ENCODE measurements at regions not wholly inside any gene's neighbourhood (a gene's known extent, or its start where the extent isn't known, plus 50 kb on each side); places are given as distances from the start of the nearest gene placed in this dataset.

DNA sequence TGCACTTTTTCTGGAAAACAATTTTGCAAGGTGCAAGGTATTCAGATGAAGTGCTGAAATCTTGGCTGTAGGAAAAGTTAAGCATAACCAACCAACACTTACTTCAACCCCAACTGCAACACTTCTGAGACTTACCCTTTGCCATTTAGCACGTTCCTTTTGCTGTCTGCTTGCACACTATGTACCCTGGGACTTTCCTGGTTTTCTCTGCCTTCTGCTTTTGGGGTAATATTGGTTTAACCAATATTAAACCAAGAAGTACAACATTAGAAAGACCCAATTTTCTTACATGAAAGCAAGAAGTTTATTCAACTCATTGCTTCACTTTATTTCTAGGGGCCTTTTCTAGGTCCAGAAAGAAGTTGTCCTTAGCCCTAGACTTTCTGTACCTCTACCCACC, 193.0 kb downstream of the HLX start:
- no peak for DNase-seq

DNA sequence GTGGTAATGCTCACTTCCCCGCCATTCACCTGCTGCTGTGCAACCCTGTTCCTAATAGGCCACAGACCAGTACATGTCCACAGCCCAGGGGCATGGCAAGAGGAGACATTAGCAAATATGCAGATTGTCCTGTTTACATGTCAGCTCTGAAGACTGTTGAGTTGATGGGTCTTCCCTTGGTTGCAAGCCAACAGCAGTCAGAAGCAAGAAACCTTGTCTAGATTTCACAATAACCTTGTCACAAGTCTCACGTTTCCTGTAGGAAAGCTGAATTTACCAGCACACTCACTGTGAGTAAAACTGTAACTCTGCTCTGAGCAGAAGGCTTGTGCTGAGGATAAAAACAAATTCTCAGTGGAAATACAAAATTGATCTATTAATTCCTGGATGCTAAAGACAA, 195.1 kb downstream of the HLX start:
- no peak for DNase-seq

DNA sequence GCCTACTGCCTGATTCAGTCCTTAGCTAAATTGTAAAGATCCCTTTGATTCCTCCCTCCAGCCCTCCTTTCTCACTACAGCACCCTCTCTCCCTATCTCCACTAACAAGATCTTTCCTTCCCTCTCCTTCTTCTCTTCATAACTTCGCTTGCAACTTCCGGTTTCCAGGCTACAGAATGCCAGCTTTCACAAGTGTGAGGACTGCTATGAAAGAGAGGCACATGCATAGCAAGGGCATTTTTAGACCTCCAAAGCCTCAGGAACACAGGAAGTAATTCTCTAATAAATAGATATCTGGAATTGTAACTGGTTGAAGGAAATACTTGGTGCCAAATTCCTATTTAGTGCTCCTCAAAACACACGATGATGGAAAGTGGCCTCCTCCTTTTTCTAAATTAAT, 196.7 kb downstream of the HLX start:
- no peak for DNase-seq

DNA sequence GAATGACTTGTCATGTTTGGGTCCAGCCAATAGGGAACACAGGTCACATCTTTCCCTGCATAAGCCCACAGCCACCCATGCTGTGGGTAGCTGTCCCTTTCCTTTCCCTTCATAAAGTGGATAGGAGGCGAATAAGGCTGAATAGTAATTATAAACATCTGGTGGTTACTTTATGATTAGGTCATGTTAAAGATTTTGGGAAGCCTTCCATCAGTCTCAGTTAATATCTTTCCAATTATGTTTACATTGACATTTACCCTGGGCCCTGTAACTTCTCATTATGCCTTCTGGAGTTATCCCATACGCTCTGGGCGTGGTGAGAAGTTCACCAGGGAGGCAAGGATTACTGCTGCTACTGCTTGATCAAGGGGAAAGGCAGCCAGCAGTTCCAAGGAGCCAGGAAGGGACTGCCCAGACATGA, 197.2 kb downstream of the HLX start:
- no peak for DNase-seq

DNA sequence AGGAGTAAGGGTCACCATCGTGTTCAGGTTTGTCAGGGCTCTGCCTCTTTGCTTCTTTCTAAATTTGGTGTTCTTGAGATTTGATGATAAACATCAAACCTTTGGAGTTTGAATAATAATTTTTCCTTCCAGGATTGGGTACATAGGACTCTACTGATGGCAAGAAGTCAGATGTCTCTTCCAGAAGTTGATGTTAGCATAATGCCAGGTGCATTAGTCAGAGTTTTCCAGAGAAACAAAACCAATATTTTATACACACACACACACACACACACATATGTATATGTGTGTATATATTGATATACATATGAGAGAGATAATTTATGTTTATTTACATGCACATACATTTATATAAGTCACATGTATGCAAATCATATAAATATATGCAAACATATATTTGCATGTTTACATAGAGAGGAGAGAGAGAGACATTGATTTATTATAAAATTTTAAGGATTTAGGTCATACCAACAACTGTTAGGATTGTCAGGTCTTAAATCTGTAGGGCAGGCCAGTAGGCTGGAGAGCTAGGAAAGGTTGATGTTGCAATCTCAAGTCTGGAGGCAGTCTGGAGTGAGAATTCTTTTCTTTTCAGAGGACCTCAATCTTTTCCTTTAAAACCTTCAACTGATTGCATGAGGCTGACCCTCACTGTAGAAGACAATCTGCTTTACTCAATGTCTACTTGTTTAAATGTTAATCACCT, 199.2 kb downstream of the HLX start:
- no peak for DNase-seq

DNA sequence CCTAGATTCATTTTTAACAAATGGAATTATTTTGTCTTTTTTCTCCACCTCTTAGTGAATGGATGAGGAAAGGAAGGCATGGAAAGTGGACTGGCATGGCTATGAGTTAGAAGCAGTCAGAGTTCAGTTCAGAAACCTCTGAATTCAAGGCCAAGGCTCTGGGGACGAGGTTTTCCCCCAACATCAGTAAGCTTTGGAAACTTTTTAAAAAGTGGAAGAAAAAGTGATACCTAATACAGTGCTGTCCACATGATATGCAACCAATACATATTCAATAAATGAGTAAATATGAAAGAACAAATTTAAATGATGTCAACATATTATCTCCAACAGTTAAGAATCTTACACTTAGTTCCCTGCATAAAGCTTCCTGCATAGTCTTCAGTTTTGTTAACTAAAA, 204.7 kb downstream of the HLX start:
- DNase-seq = no peak

DNA sequence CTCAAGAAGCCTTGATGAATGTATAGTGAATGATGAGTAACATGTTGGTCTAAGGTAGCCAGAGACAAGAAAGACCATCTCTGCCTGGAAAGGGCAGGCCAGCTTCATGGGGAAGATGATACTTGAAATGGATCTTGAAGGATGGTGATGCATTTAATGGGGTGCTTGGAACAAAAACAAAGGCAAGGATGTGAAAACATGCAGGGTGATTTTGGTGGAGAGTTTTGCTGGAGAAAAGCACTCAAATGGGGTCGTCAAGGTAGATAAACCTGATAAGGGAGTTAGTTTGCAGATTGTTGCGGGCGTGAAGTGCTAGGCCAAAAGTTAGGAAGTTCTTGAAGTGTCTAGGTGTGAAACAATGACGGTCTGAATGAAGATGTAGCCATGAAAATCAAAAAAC, 205.4 kb downstream of the HLX start:
- no peak for DNase-seq

DNA sequence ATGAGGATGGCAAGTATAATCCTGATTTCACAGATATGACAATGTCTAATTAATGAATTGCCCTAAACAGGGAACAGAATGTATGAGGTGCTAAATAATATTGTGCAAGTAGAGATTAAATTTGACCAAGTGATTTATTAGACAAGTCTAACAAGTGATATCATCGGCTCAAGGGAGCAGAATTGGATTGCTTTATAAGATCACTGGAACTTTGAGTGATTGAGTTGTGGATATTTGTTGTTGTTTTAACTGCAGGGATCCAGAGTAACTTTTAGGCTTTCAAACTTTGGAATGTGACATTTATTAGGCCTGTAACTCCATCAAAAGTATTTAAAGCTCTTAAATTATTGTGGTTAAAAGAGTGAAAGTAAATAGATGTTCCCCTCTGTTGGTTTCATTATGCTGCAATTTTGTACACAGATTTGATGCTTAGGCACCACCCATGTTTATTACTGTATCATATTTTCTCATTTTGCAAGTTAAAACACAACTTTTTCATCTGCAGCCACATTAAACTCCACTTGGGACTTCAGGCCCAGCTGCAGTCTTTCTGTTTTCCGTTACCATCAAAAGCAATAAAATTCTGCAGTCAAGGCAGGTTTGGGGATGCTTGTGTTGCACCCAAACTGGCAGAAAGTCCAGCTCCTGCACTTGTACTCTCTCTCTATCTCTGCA, 206.6 kb downstream of the HLX start:
- DNase-seq = no peak

DNA sequence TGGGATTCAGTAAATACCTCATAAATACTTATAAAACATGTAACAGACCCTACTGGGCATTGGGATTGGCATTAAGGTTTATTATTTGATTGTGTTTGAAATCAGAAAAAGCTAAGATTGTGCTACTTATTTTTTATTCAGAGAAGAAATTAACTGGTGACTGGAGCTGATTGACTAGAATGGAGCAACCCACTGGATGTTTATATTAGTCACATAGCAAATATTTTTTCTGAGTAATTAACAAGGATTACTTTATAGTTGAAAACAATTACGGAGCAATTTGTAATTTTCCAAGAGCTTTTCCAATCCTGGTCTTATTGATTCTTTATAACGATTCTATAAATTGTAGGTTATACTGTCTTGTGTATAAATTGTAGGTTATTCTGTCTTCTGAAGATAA, 208.7 kb downstream of the HLX start:
- DNase-seq = no peak

DNA sequence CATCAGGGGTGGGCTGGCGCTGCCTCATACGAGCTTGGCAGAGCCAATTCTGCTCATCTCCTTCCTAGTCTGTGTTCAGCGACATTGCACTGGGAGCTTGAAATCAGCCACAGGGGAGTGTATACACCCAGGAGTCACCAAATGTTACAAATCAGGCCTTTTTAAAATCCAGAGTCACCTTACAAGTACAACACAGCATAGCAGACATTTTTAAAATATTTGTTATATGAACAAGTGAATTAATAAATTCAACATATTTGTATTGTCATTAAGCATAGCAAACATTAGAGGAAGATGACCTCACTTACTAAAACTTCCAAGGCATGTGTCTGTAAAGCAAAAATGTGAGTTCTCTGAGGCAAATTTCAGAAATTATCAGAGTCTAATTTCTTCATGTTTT, 210.0 kb downstream of the HLX start:
- no peak for DNase-seq

DNA sequence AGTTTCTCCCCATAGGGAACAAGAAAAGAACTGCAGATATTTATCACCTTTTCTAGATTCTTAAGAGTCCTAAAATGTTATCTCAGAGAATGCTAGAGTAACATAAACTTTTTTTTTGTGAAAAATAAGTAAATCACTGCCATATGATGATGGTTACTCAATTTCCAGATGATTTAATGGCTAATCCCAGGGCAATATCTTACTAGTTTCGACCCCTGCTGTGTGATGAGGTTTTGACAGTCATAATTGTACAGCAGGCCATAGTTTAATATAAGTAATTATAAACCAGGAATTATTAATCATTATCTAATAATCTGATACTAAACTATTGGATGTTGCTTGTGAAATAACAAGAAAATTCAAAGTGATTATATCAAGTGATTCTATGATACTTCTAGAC, 210.6 kb downstream of the HLX start:
- no peak for DNase-seq

DNA sequence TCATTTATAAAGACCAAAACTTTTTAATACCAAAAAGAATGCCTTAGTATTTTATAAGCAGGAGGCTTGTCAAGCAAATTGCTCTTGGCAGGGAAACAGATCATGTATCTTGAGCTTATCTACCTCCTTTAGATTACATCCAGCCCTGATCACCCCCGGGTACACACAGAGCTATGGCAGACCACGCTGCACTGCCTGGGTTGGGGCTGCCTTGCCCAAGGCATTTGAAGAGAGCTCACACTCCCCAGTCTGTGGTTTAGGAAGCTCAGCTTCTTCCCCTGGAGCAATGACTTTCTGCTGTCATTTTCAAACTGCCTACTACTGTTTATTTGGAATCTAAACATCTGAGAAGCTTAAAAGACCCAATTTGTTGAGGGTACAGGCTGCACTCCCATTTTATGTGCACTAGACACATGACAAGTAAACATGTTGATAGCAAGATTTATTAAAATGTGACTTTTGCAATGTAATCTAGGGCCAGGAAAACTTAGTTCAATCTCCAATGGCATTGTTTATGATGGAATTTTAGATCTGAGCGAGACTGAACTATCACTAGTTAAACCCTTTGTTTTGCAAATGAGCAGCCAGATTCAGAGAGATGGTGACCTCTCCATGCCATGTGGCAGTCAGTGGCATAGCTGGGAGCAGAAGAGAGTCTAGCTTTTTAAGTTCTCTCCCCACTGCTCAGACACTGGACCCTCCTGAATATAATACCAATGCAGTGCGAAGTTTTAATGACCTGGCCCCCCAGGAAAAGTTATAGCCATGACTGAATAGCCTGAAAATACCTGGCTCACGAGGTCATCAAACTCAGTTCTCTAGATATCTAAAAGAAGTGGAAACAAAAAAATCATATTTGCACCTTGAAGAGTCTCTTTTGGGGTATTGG, 214.9 kb downstream of the HLX start:
- no peak for DNase-seq

DNA sequence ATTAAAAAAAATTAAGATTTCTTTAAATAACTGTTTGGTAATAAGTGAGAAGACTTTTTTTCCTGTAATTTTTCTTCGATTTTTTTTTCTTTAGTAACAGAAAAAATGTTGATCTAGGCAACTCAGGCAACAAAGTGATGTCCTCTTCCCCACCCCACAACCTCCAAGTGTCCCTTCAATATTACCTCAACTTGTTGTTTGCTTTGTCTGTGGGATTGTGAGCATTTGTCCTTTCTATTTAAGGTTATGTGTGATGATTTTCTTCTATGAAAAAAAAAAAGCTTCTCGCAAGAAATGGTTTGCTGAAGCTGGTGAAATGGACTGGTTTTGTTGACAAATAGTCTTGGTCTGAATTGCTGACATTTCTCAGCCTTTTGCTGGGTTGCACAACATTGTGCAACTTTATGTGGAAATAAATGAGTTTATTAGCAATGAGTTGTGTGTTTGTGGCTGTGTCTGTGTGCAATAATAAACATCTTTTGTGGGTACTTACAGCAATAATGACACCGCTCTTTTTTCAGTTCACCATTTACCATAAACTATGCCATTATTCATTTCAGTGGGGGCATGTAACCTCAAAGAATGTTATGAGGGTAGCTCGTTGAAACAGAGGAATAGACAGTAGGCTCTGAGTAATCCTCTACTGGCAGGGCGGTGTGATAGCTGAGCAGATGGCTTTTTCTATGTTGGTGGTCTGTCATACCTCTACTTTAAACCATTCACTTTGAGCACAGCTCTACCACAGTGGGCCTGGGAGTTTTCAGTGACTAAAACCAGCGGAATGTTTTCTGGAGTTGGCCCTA, 218.4 kb downstream of the HLX start:
- DNase-seq = no peak

DNA sequence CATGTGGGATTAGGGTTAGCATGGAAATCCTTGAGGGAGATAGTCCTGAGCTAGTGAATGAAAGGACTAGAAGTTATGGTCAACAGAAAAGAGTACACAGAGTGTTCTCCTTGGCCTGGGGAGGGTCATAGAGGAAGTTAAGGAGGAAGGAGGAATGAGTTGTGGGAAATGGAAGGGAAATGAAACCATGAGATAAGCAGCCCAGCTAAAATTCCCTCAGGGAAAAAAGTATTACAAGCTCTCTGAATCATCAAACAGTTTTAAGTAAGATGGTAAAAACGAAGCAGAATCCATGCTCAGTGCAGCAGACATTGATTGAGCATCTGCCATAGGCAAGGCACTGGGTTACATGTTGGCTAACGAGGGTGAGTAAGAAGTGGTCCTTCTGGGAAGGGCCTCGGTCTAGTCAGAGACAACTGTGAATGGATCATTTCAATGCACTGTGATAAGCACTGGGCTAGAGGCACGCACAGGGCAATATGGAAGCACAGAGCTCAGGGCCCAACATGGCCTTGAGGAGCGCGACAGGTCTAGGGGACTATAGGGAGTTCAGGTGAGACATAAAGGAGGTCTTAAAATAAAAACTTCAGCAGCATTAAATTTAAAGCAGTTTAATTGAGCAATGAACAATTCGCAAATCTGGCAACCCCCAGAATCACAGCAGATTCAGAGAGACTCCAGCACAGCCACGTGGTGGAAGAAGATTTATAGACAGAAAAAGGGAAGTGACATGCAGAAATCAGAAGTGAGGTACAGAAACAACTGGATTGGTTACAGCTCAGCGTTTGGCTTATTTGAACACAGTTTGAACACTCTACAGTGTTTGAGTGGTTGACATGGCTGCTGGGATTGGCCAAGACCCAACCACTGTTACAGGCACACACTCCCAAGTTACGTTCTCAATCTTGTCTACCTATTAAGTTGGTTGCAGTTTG, 219.5 kb downstream of the HLX start:
- DNase-seq = no peak

DNA sequence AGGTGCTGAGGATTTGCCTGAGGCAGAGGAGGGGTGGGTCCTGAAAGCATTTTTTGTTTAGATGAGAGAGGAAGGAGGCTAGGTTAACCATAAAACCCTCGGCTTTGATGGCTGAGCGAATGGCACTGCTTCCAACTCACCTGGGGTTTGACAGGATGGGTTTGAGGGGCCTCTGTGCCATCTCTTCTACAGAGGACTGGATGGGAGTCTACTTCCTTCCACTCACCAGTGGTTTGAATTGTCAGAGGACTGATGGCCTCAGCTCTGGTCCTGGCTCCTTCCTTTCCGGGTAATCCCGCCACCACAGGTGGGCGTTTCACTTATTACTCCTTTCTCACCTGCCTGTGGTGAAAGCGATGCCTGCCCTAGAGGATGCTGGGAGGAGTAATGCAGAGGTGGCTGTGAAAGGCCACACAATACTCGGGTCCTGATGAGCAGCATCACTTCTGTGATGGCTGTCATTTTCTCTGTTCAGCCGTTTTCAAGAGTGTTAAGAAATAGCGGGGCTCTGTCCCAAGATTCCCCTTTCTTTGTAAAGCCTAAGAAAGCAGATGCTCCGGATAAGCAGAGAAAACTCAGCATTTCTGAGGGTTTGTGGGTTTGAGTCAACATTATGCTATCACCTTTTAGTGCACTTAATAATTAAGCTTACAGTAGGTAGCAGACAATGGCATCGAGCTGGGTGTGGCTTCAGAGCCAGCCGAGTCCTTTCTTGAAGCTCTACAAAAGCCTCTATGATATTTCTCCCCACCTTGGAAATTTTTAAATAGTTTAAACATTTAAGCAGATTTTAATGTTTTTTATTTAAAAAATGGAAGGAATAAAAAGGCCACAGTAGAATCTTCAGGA, 220.7 kb downstream of the HLX start:
- DNase-seq = no peak

DNA sequence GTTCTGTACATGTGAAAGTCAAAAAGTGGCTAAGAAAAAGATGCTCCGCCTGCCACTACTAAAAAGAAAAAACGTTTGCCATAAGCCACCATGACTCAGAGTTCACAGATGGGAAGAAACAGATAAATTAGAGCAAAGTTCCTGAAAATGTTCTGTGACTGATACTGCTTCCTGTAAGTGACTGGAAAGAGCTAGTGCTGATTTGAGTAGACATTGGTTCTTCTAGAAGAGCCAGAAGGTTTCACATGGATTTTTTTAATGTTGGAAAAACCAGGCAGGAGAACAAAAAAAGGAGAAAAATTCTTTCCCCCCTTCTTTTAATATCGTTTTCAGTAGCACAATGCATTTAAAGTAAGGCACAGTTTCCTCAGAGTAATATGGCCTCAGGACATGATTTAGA, 221.4 kb downstream of the HLX start:
- no peak for DNase-seq

DNA sequence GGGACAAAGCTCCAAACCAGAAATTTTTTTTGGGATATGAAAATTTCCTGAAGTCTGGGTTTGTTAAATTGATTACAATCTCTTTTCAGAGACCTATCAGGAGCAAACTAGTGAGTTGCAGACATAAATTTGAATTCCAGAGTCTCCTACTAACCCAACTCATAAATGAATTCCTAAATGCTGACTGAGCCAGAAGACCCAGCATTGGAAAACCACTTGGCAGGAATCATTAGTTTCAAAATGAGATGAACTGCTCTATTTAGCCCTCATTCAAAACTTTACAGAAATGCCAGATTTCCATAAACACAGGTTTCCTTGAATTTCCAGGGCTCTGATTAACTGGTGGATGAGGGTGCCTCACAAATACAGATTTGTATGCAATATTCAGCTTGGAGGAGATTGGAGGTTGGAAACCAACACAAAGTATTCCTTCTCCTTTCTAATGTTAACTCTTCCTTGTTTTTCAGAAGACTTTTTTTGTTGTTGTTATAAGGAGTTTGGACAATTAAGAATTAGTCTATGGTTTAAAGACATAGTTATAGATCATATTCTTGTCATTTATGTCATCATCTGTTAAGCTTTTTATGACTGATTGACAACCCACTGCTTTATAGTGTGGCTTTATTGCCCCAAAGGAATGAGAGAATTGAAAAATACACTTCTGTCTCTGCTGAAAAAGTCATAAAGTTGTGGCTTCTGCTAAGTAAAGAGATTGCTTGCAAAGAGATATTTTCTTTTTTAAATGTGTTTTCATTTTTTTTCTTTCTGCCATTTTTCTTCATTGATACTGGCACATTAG, 222.8 kb downstream of the HLX start:
- DNase-seq = no peak

DNA sequence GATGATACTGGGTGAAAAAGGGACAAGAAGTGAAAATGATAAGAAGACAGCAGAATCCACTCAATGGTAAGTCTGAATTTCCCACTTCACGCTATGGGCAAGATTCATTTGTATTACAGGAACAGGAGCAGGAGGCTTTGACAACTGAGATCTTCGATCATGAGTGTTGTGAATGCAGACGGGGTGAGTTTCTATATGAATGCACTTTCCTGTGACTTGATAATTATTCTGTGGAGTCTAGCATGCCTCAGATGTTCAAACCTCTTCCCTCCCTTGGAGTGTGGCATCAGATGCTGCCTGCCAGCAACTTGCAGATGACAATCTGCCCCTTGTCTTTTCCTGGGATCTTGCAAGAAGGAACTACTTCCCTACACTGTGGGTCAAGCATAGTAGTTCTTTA, 225.4 kb downstream of the HLX start:
- DNase-seq = no peak

DNA sequence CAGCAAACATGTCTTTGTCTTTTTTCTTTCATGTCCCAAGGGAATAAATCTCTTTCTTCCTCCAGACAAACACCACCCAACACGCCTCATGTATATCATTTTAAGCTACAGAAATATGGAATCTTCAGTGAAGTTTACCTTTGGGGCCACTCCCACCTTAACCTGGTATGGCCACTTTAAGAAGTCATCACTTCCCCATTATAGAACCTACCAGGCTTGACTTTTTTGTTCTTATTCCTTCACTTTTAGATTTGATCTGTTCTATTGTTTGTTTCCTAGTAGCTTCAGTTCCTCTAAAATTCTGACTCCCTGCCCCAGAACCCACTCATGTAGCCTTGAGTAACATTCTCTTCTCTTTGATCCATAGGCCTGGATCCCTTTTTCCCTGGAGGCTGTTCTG, 226.3 kb downstream of the HLX start:
- no peak for DNase-seq

DNA sequence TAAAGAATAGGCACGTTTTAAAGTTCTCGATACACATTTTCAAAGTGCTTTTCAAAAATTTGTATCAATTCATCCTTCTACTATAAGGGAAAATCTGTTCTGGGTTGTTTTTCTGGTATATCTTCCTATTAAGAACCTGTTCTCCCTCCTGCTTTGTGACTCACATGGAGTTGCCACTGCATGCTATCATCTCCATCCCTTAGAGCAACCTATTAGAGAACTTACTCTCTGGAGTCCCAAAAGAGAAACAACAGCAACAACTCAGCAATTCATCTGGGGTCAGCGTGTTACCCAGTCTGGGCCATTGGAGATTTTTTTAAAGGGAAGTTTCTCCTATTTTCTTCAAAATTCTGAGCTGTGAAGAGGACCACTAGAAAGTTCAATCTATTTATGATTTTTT, 227.4 kb downstream of the HLX start:
- DNase-seq = no peak
